Mucosa of descending colon (tissue), 3 donors: ENCODE measurements at regions not wholly inside any gene's neighbourhood (a gene's known extent, or its start where the extent isn't known, plus 50 kb on each side); places are given as distances from the start of the nearest gene placed in this dataset.

Source experiments
- ATAC-seq: fragments of 200-7000 bp; cut with Tn5 transposase; one replicate; pipeline ENCODE4 v1.9.1; 2020; ENCODE audit warnings: mild to moderate bottlenecking, moderate library complexity
- DNase-seq, 3 donors: peaks; one replicate each; pipeline ENCODE4 v3.0.0-alpha.2; 2020
- H3K36me3 ChIP-seq: fragments of 200-600 bp; one replicate; pipeline ENCODE4 v1.8.0; 2021; ENCODE audit warnings: low read depth, mild to moderate bottlenecking
- H3K4me1 ChIP-seq: fragments of 200-600 bp; one replicate; pipeline ENCODE4 v1.8.0; 2021; ENCODE audit warnings: low read depth, mild to moderate bottlenecking
- H3K4me3 ChIP-seq: fragments of 200-600 bp; one replicate; pipeline ENCODE4 v1.8.0; 2021; ENCODE audit warnings: mild to moderate bottlenecking
- H3K9me3 ChIP-seq: fragments of 200-600 bp; one replicate; pipeline ENCODE4 v1.8.0; 2021; ENCODE audit warnings: mild to moderate bottlenecking
- CTCF ChIP-seq: fragments of 200-600 bp; IDR thresholded peaks from one replicate; pipeline ENCODE4 v1.8.0; 2022; ENCODE audit warnings: antibody characterized with exemption, mild to moderate bottlenecking
- intact Hi-C, 2 donors: fragments of 100-400 bp; cut with DNase I in 1 of 2; cut with micrococcal nuclease in 1 of 2; formaldehyde crosslinking; loops; one replicate each; pipeline versions ENCODE4 v1.11.0 to v1.11.1; 2022; cut with DNase I, micrococcal nuclease
- donor health status: DM: no; HTN: no; CAD: no; lungs with moderate emphysema.
- donor health status: DM: no; HTN: no; CAD: no.
- donor health status: DM: no; HTN: yes; CAD: no.

DNA sequence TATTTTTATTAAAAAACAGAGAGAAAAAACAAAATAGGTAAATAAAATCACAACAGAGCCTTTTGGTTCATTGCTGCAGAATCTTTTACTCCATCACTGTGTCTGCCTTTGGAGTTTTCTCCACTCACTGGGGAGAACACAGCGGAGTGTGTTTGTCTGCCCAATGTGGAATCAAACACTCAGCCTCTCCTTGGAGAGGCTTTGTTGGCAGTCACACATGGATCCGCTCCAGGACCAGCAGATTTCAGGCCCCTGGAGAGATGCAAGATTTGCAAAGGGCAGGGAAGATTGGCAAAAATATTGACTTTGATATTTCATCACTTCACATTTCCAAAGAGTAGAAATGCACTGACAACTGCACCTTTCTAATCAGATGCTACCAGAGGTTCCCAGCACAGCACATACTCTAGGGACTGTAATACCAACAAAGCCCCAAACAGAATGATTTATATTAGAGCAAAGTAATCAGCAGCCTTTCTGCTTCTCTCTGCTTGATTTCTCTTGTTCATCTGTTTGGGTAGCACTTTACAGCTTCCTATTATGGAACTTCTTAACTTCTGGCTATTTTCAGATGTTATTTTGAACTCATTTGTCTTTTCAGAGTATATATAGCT is 1898.8 kb upstream of the PIK3C3 start:
- Histone ChIP-seq H3K4me1 (no peaks in the 10 kb centered on the region), H3K9me3 (no peaks in the 10 kb centered on the region), H3K36me3 (no peaks in the 10 kb centered on the region), H3K4me3 (no peak overlapping the region)
- no peak for TF ChIP-seq CTCF
- intact Hi-C loops: no loop called here
- ATAC-seq (no peak), DNase-seq (no peak)

GRCh38 chr18:40055262-40055661 is 1899.8 kb upstream of the PIK3C3 start:
- intact Hi-C loops: no loop called here
- Histone ChIP-seq H3K4me1 (no peaks in the 10 kb centered on the region), H3K4me3 (no peak overlapping the region), H3K9me3 (no peaks in the 10 kb centered on the region), H3K36me3 (no peaks in the 10 kb centered on the region)
- ATAC-seq (no peak), DNase-seq (no peak)
- TF ChIP-seq CTCF: no peak

- TF ChIP-seq CTCF: no peak
- intact Hi-C loops: no loop called here
- Histone ChIP-seq H3K4me1 (no peaks in the 10 kb centered on the region), H3K36me3 (no peaks in the 10 kb centered on the region), H3K9me3 (no peaks in the 10 kb centered on the region), H3K4me3 (no peak overlapping the region)
- DNase-seq: no peak
- ATAC-seq: no peak
Observed at GRCh38 chr18:40049716-40050115, 1905.3 kb upstream of the PIK3C3 start.

- intact Hi-C loops: no loop called here
- no peak for DNase-seq
- H3K4me3 ChIP-seq: no peak overlapping the region
Observed at GRCh38 chr18:40048886-40049650, 1906.0 kb upstream of the PIK3C3 start.

DNA sequence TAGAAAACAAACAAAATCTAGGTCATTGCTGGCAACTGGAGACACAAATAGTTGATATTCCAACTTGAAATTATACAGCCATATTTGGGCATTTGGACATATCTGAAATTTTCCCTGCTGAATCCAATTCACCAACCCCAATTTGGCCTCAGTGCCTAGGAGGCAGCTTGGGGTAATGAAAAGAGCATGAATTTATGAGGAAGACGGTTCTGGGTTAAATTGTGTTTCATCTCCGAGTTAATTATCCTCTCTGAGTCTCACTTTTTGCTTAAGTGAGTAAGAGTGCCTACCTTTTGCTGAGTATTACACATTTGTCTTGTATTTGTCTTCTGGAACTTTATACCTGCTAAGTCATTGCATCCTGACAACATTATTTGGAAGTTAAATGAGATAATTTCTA is 1906.8 kb upstream of the PIK3C3 start:
- intact Hi-C loops: no loop called here
- H3K9me3 ChIP-seq: no peaks in the 10 kb centered on the region
- H3K4me1 ChIP-seq: no peaks in the 10 kb centered on the region
- DNase-seq: no peak
- H3K4me3 ChIP-seq: no peak overlapping the region
- H3K36me3 ChIP-seq: no peaks in the 10 kb centered on the region
- no peak for ATAC-seq
- TF ChIP-seq CTCF: no peak

More at GRCh38 chr18:40048886-40049650, 1906.0 kb upstream of the PIK3C3 start:
- no peaks in the 10 kb centered on the region for H3K9me3 ChIP-seq
- no peaks in the 10 kb centered on the region for H3K4me1 ChIP-seq
- ATAC-seq: no peak
- no peak for TF ChIP-seq CTCF
- H3K36me3 ChIP-seq: no peaks in the 10 kb centered on the region
